D721Med (cell line): ENCODE measurements at regions not wholly inside any gene's neighbourhood (a gene's known extent, or its start where the extent isn't known, plus 50 kb on each side); places are given as distances from the start of the nearest gene placed in this dataset.
"Not testable (repeated sequence)": the region's sequence is repeated elsewhere in the genome, so short reads cannot be mapped to it uniquely, and the experiment has no call there.

Experiments used
- DNase-seq: peaks from one replicate; pipeline ENCODE4 v3.0.0; 2011; ENCODE audit warnings: low spot score; ENCODE audit not compliant: insufficient read length
- FAIRE-seq: peaks from 2 replicates; lab custom pipeline; 2011; peaks lifted over from hg19 to GRCh38; lab: Jason Lieb, UNC
- TF ChIP-seq, protein P1 (sequence below): IDR thresholded peaks from 2 replicates; pipeline ENCODE4 v1.5.1; 2012; ENCODE audit warnings: mild to moderate bottlenecking, control low read depth; ENCODE audit not compliant: insufficient read depth; ENCODE audit errors: missing control alignments

DNA sequence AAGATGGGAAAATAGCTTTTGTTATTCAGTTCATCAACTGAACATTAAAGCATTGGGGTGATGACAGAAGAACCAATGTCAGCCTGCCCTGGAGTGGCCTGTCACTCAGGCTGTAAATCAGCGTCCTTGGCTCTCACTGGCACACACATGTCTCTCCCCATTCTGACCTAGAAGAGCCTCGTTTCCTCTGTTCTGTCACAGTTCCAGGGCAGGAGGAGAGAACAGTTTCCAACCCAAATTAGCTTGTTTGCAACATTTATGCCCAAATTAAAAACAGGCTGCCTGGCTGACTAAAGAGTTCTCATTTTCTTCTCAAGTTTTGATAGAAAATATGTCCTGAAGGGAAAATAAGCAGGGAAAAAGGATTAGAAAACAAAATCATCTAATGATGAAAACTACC lies 520.1 kb downstream of the CHSY3 start:
- TF ChIP-seq, protein P1, sequence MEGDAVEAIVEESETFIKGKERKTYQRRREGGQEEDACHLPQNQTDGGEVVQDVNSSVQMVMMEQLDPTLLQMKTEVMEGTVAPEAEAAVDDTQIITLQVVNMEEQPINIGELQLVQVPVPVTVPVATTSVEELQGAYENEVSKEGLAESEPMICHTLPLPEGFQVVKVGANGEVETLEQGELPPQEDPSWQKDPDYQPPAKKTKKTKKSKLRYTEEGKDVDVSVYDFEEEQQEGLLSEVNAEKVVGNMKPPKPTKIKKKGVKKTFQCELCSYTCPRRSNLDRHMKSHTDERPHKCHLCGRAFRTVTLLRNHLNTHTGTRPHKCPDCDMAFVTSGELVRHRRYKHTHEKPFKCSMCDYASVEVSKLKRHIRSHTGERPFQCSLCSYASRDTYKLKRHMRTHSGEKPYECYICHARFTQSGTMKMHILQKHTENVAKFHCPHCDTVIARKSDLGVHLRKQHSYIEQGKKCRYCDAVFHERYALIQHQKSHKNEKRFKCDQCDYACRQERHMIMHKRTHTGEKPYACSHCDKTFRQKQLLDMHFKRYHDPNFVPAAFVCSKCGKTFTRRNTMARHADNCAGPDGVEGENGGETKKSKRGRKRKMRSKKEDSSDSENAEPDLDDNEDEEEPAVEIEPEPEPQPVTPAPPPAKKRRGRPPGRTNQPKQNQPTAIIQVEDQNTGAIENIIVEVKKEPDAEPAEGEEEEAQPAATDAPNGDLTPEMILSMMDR: no peak
- FAIRE-seq (no peak), DNase-seq (no peak)

DNA sequence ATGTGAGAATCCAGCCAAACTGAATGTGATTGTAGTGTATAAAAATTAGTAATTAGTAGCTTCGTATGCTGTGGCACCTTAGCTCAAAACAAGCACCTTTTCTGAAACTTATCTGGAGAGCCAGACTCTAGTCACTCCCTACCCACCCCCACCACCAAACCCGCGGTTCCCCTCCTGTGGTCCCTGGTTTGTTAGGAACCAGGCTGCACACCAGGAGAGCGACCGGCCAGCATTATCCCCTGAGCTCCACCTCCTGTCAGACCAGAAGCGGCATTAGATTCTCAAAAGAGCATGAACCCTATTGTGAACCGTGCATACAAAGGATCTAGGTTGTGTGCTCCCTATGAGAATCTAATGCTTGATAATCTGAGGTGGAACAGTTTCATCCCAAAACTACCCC lies 498.6 kb downstream of the CHSY3 start:
- DNase-seq (no peak), FAIRE-seq (no peak)
- TF ChIP-seq, protein P1: no peak

DNA sequence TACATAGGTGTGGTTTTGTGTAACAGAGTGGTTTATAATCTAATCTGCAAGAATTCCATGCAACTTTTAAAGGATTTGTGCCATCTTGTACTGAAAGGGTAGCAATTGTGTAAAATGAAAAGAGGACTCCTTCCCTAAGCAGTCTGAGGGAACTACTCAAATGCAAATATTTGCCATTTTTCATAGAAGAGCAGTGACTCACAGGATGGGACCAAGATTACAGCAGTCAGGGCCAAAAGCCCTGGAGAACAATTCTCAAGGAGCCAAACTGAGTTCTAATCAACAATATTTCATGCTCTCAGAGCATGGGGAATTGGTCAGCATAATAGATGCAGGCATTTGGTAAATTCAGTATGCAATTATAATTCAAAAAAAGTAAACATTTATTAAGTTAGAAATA lies 495.8 kb downstream of the CHSY3 start:
- FAIRE-seq (no peak), DNase-seq (no peak)
- TF ChIP-seq, protein P1: no peak

DNA sequence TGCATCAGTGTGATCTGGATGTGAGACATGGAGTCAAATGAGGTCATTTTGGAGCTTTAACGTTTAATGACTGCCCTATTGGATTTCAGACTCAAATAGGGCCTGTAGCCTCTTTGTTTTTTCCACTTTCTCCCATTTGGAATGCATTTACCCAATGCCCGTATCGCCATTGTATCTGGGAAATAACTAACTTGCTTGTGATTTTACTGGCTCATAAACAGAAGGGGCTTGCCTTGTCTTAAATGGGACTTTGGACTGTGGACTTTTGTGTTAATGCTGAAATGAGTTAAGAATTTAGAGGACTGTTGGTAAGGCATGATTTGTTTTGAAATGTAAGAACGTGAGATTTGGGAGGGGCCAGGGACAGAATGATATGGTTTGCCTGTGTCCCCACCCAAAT lies 494.6 kb downstream of the CHSY3 start:
- no peak for DNase-seq
- TF ChIP-seq, protein P1: no peak
- FAIRE-seq: no peak

DNA sequence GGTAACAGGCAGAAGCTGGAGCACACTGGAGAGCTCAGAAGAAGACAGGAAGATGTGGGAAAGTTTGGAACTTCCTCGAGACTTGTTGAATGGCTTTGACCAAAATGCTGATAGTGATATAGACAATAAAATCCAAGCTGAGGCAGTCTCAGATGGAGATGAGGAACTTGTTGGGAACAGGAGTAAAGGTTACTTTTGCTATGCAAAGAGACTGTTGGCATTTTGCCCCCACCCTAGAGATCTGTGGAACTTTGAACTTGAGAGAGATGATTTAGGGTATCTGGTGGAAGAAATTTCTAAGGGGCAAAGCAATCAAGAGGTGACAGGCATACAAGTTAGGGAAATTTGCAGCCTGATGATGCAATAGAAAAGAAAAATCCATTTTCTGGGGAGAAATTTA lies 493.5 kb downstream of the CHSY3 start:
- not testable (repeated sequence) for FAIRE-seq, DNase-seq

DNA sequence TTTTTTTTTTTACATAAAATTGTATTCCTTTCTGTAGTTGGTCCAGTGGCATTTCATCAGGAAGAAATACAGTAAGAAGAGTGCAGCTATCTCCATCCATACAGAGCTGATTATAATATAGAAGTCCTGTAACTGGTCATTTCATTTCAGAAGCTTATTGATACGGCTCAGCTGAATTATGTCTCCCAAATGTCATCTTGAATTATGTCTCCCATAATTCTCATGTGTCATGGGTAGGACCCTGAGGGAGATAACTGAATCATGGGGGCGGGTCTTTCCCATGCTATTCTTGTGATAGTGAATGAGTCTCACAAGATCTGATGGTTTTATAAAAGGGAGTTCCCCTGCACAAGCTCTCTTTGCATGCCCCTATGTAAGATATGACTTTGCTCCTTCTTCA lies 492.9 kb downstream of the CHSY3 start:
- TF ChIP-seq, protein P1: no peak
- no peak for FAIRE-seq
- DNase-seq: no peak

DNA sequence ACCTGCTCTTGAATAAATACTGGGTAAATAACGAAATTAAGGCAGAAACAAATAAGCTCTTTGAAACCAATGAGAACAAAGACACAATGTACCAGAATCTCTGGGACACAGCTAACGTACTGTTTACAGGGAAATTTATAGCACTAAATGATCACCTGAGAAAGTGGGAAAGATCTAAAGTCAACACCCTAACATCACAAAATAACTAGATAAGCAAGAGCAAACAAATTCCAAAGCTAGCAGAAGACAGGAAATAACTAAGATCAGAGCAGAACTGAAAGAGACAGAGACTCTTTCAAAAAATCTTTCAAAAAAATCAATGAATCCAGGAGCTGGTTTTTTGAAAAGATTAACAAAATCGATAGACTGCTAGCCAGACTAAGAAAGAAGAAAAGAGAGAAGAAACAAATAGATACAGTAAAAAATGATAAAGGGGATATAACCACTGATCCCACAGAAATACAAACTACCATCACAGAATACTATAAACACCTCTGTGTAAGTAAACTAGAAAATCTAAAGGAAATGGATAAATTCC lies 487.5 kb downstream of the CHSY3 start:
- FAIRE-seq, DNase-seq: not testable (repeated sequence)

DNA sequence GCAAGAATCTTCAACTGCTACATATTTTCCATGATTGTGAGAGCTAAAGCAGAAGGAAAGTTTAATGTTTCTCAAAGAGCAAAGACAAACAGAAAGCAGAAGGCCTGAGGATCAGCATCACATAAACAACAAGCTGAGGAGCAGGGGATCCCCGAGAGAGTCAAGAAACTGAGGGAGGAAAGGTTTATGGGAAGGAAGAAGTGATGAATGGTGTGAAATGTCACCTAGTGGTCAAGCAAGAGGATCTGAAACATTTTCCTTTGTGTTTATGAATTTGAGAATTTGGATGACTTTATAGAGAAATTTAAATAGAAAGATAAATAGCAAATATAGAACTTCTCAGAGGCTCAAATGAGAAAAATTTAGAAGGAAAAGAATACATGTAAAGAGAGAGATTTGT lies 481.9 kb downstream of the CHSY3 start:
- no peak for DNase-seq
- no peak for FAIRE-seq
- TF ChIP-seq, protein P1: no peak
